GM18951 (cell line): ENCODE measurements at regions not wholly inside any gene's neighbourhood (a gene's known extent, or its start where the extent isn't known, plus 50 kb on each side); places are given as distances from the start of the nearest gene placed in this dataset.

ENCODE experiments used
- POLR2A ChIP-seq: IDR thresholded peaks from 4 replicates; pipeline ENCODE4 v1.6.1; 2011; ENCODE audit warnings: mild to moderate bottlenecking; ENCODE audit not compliant: insufficient read length, insufficient read depth; ENCODE audit errors: extremely low read depth
- in situ Hi-C: fragments of 300-500 bp; cut with MboI; formaldehyde crosslinking; loops from one replicate; pipeline ENCODE4 v1.12.0; 2022; ENCODE audit warnings: low sequenced_read_pairs, mixed read lengths, inconsistent platforms; ENCODE audit not compliant: unreplicated experiment

- in situ Hi-C loops: no loop called here
- TF ChIP-seq POLR2A: no peak
These were observed 223.8 kb downstream of the CTTN start for GRCh38 chr11:70622091-70622490.

- TF ChIP-seq POLR2A: no peak
- in situ Hi-C loops: no loop called here
These were observed 225.7 kb downstream of the CTTN start for GRCh38 chr11:70623906-70624597.

GRCh38 chr11:70624598-70624993, 226.3 kb downstream of the CTTN start:
- in situ Hi-C loops: no loop called here
- TF ChIP-seq POLR2A: no peak

- TF ChIP-seq POLR2A: no peak
These were observed 226.7 kb downstream of the CTTN start for GRCh38 chr11:70625051-70625450.

GRCh38 chr11:70625582-70626518, 227.5 kb downstream of the CTTN start:
- no peak for TF ChIP-seq POLR2A
- in situ Hi-C loops: no loop called here

More at GRCh38 chr11:70625051-70625450, 226.7 kb downstream of the CTTN start:
- in situ Hi-C loops: no loop called here

GRCh38 chr11:70627219-70627618, 228.9 kb downstream of the CTTN start:
- TF ChIP-seq POLR2A: no peak
- in situ Hi-C loops: no loop called here

GRCh38 chr11:70628176-70628854, 230.0 kb downstream of the CTTN start:
- in situ Hi-C loops: no loop called here
- TF ChIP-seq POLR2A: no peak

- in situ Hi-C loops: no loop called here
- no peak for TF ChIP-seq POLR2A
These were observed 230.8 kb downstream of the CTTN start for GRCh38 chr11:70628855-70629844.

- TF ChIP-seq POLR2A: no peak
- in situ Hi-C loops: no loop called here
These were observed 231.7 kb downstream of the CTTN start for GRCh38 chr11:70630068-70630467.

- in situ Hi-C loops: no loop called here
- TF ChIP-seq POLR2A: no peak
These were observed 232.7 kb downstream of the CTTN start for GRCh38 chr11:70630816-70631623.

GRCh38 chr11:70631624-70632047, 233.3 kb downstream of the CTTN start:
- in situ Hi-C loops: no loop called here

GRCh38 chr11:70633610-70634009, 235.3 kb downstream of the CTTN start:
- in situ Hi-C loops: no loop called here
- TF ChIP-seq POLR2A: no peak

More at GRCh38 chr11:70631624-70632047, 233.3 kb downstream of the CTTN start:
- no peak for TF ChIP-seq POLR2A

GRCh38 chr11:70636659-70637058, 238.3 kb downstream of the CTTN start:
- no peak for TF ChIP-seq POLR2A
- in situ Hi-C loops: no loop called here
